Memory B cell (primary cell): ENCODE measurements at regions not wholly inside any gene's neighbourhood (a gene's known extent, or its start where the extent isn't known, plus 50 kb on each side); places are given as distances from the start of the nearest gene placed in this dataset.

ENCODE experiments used
- ATAC-seq: fragments of 150-1000 bp; cut with Tn5 transposase; 2 replicates; pipeline ENCODE4 v1.10.0; 2021; ENCODE audit warnings: low read depth, mild to moderate bottlenecking, moderate library complexity
- DNase-seq, 2 donors: peaks; one replicate each; pipeline ENCODE4 v3.0.0; 2022; ENCODE audit warnings: low spot score in 2 of 2
- H3K27ac Mint-ChIP-seq: one replicate; pipeline ENCODE4 v1.8.0; 2022; ENCODE audit warnings: mild to moderate bottlenecking, moderate library complexity, mixed read lengths
- H3K27me3 Mint-ChIP-seq: one replicate; pipeline ENCODE4 v1.8.0; 2022; ENCODE audit warnings: mixed read lengths
- H3K36me3 Mint-ChIP-seq: one replicate; pipeline ENCODE4 v1.8.0; 2022; ENCODE audit warnings: mild to moderate bottlenecking, mixed read lengths
- H3K4me1 Mint-ChIP-seq: one replicate; pipeline ENCODE4 v1.8.0; 2022; ENCODE audit warnings: mixed read lengths
- H3K4me3 Mint-ChIP-seq: one replicate; pipeline ENCODE4 v1.8.0; 2022; ENCODE audit warnings: mild to moderate bottlenecking, moderate library complexity, mixed read lengths
- H3K9me3 Mint-ChIP-seq: one replicate; pipeline ENCODE4 v1.8.0; 2022; ENCODE audit warnings: mixed read lengths

- H3K4me3 Mint-ChIP-seq = no peak overlapping the region
- no peaks in the 10 kb centered on the region for H3K27me3 Mint-ChIP-seq
- ATAC-seq (no peak), DNase-seq (no peak)
- no peaks in the 10 kb centered on the region for H3K36me3 Mint-ChIP-seq
- no peak overlapping the region for H3K27ac Mint-ChIP-seq
- H3K4me1 Mint-ChIP-seq = no peaks in the 10 kb centered on the region
- H3K9me3 Mint-ChIP-seq = peaks cover 2% of the 10 kb centered on the region
Measured at GRCh38 chr3:24850245-24850644, 355.6 kb upstream of the THRB start.

- DNase-seq (no peak), ATAC-seq (no peak)
- Mint-ChIP-seq H3K27me3 (no peaks in the 10 kb centered on the region), H3K4me3 (no peak overlapping the region), H3K27ac (no peak overlapping the region), H3K4me1 (no peaks in the 10 kb centered on the region), H3K9me3 (peaks cover 2% of the 10 kb centered on the region), H3K36me3 (no peaks in the 10 kb centered on the region)
Measured at GRCh38 chr3:24853685-24854490, 359.2 kb upstream of the THRB start.

GRCh38 chr3:24854748-24855147 lies 360.1 kb upstream of the THRB start:
- Mint-ChIP-seq H3K36me3 (no peaks in the 10 kb centered on the region), H3K4me1 (no peaks in the 10 kb centered on the region), H3K4me3 (no peak overlapping the region), H3K27me3 (no peaks in the 10 kb centered on the region), H3K27ac (no peak overlapping the region), H3K9me3 (peaks cover 2% of the 10 kb centered on the region)
- ATAC-seq = no peak
- DNase-seq = no peak

GRCh38 chr3:24857945-24858344 lies 363.3 kb upstream of the THRB start:
- Mint-ChIP-seq H3K27me3 (no peaks in the 10 kb centered on the region), H3K9me3 (peaks cover 2% of the 10 kb centered on the region), H3K4me1 (no peaks in the 10 kb centered on the region), H3K4me3 (no peak overlapping the region), H3K36me3 (no peaks in the 10 kb centered on the region), H3K27ac (no peak overlapping the region)
- DNase-seq = no peak
- ATAC-seq = no peak

- Mint-ChIP-seq H3K4me1 (no peaks in the 10 kb centered on the region), H3K27ac (no peak overlapping the region), H3K36me3 (no peaks in the 10 kb centered on the region), H3K27me3 (no peaks in the 10 kb centered on the region), H3K9me3 (peaks cover 4% of the 10 kb centered on the region), H3K4me3 (no peak overlapping the region)
- DNase-seq = no peak
- ATAC-seq = no peak
Measured at GRCh38 chr3:24863215-24863614, 368.6 kb upstream of the THRB start.

- ATAC-seq (no peak), DNase-seq (no peak)
- Mint-ChIP-seq H3K9me3 (peaks cover 8% of the 10 kb centered on the region), H3K36me3 (no peaks in the 10 kb centered on the region), H3K4me1 (no peaks in the 10 kb centered on the region), H3K27ac (no peak overlapping the region), H3K4me3 (no peak overlapping the region), H3K27me3 (no peaks in the 10 kb centered on the region)
Measured at GRCh38 chr3:24867783-24868182, 373.1 kb upstream of the THRB start.

- no peaks in the 10 kb centered on the region for H3K9me3 Mint-ChIP-seq
- no peak for ATAC-seq
- H3K27ac Mint-ChIP-seq = no peak overlapping the region
Measured at GRCh38 chr3:24881239-24881638, 386.6 kb upstream of the THRB start.

GRCh38 chr3:24886501-24886900 lies 391.9 kb upstream of the THRB start:
- H3K27ac Mint-ChIP-seq = no peak overlapping the region
- H3K4me1 Mint-ChIP-seq = no peaks in the 10 kb centered on the region
- no peak overlapping the region for H3K4me3 Mint-ChIP-seq
- ATAC-seq = no peak
- DNase-seq = no peak
- no peaks in the 10 kb centered on the region for H3K9me3 Mint-ChIP-seq
- no peaks in the 10 kb centered on the region for H3K36me3 Mint-ChIP-seq
- H3K27me3 Mint-ChIP-seq = no peaks in the 10 kb centered on the region

More at GRCh38 chr3:24881239-24881638, 386.6 kb upstream of the THRB start:
- H3K27me3 Mint-ChIP-seq = no peaks in the 10 kb centered on the region
- DNase-seq = no peak
- no peaks in the 10 kb centered on the region for H3K4me1 Mint-ChIP-seq
- no peak overlapping the region for H3K4me3 Mint-ChIP-seq
- H3K36me3 Mint-ChIP-seq = no peaks in the 10 kb centered on the region

- ATAC-seq (no peak), DNase-seq (no peak)
- Mint-ChIP-seq H3K27me3 (no peaks in the 10 kb centered on the region), H3K9me3 (peaks cover 2% of the 10 kb centered on the region), H3K4me3 (no peak overlapping the region), H3K27ac (no peak overlapping the region), H3K4me1 (no peaks in the 10 kb centered on the region), H3K36me3 (no peaks in the 10 kb centered on the region)
Measured at GRCh38 chr3:24890012-24890411, 395.4 kb upstream of the THRB start.

- Mint-ChIP-seq H3K4me1 (no peaks in the 10 kb centered on the region), H3K9me3 (peaks cover 10% of the 10 kb centered on the region), H3K4me3 (no peak overlapping the region), H3K36me3 (no peaks in the 10 kb centered on the region), H3K27me3 (no peaks in the 10 kb centered on the region), H3K27ac (no peak overlapping the region)
- DNase-seq (no peak), ATAC-seq (no peak)
Measured at GRCh38 chr3:24899373-24899772, 404.7 kb upstream of the THRB start.

- Mint-ChIP-seq H3K9me3 (peaks cover 9% of the 10 kb centered on the region), H3K4me1 (no peaks in the 10 kb centered on the region), H3K36me3 (no peaks in the 10 kb centered on the region), H3K27me3 (no peaks in the 10 kb centered on the region), H3K27ac (no peak overlapping the region), H3K4me3 (no peak overlapping the region)
- ATAC-seq (no peak), DNase-seq (no peak)
Measured at GRCh38 chr3:24899901-24900603, 405.4 kb upstream of the THRB start.

GRCh38 chr3:24905266-24905665 lies 410.6 kb upstream of the THRB start:
- Mint-ChIP-seq H3K4me1 (no peaks in the 10 kb centered on the region), H3K36me3 (no peaks in the 10 kb centered on the region), H3K27ac (no peak overlapping the region), H3K27me3 (no peaks in the 10 kb centered on the region), H3K4me3 (no peak overlapping the region), H3K9me3 (peaks cover 10% of the 10 kb centered on the region)
- ATAC-seq = no peak
- no peak for DNase-seq

- H3K4me3 Mint-ChIP-seq = no peak overlapping the region
Measured at GRCh38 chr3:24907106-24907505, 412.5 kb upstream of the THRB start.

GRCh38 chr3:24911076-24911475 lies 416.4 kb upstream of the THRB start:
- Mint-ChIP-seq H3K27ac (no peak overlapping the region), H3K4me1 (no peaks in the 10 kb centered on the region), H3K27me3 (no peaks in the 10 kb centered on the region), H3K9me3 (peaks cover 1% of the 10 kb centered on the region), H3K4me3 (no peak overlapping the region), H3K36me3 (no peaks in the 10 kb centered on the region)
- DNase-seq (no peak), ATAC-seq (no peak)

More at GRCh38 chr3:24907106-24907505, 412.5 kb upstream of the THRB start:
- Mint-ChIP-seq H3K4me1 (no peaks in the 10 kb centered on the region), H3K9me3 (peaks cover 9% of the 10 kb centered on the region), H3K36me3 (no peaks in the 10 kb centered on the region), H3K27ac (no peak overlapping the region), H3K27me3 (no peaks in the 10 kb centered on the region)
- no peak for DNase-seq
- no peak for ATAC-seq

- peaks cover 1% of the 10 kb centered on the region for H3K9me3 Mint-ChIP-seq
- no peak overlapping the region for H3K27ac Mint-ChIP-seq
- ATAC-seq = no peak
Measured at GRCh38 chr3:24915639-24916038, 421.0 kb upstream of the THRB start.

More at GRCh38 chr3:24915639-24916038, 421.0 kb upstream of the THRB start:
- Mint-ChIP-seq H3K36me3 (no peaks in the 10 kb centered on the region), H3K27me3 (no peaks in the 10 kb centered on the region), H3K4me3 (no peak overlapping the region), H3K4me1 (no peaks in the 10 kb centered on the region)
- DNase-seq = no peak
